Caki2 (cell line): ENCODE measurements at regions not wholly inside any gene's neighbourhood (a gene's known extent, or its start where the extent isn't known, plus 50 kb on each side); places are given as distances from the start of the nearest gene placed in this dataset.
A peak's percentile ranks its signal among the peaks of the same experiment; 100 is the strongest.
"Not testable (repeated sequence)": the region's sequence is repeated elsewhere in the genome, so short reads cannot be mapped to it uniquely, and the experiment has no call there.

Source experiments
- DNase-seq: peaks from one replicate; pipeline ENCODE4 v3.0.0-alpha.2; 2015; ENCODE audit warnings: low read depth
- in situ Hi-C: cut with HindIII; loops from 2 replicates; pipeline ENCODE4 v1.10.0; 2016; ENCODE audit warnings: low sequenced_read_pairs, low pct_unique_long_range_greater_than_20kb, mixed read lengths

DNA sequence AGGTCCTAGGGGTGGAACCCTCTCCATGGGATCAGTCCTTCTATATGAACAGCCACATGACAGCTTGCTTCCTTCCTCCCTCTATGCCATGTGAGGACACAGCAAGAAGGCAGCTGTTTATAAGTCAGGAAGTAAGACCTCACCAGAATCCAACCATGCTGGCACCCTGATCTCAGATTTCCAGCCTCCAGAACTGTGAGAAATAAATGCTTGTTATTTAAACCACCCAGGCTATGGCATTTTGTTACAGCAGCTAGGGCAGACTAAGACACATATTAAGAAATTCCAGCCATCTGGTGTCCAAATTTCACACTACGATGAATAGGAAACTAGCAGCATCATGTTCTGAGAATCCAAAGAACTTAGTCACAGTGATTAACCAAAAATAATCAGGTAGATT lies 140.1 kb downstream of the ZFAND4 start:
- no peak for DNase-seq
- in situ Hi-C loops: no loop called here

DNA sequence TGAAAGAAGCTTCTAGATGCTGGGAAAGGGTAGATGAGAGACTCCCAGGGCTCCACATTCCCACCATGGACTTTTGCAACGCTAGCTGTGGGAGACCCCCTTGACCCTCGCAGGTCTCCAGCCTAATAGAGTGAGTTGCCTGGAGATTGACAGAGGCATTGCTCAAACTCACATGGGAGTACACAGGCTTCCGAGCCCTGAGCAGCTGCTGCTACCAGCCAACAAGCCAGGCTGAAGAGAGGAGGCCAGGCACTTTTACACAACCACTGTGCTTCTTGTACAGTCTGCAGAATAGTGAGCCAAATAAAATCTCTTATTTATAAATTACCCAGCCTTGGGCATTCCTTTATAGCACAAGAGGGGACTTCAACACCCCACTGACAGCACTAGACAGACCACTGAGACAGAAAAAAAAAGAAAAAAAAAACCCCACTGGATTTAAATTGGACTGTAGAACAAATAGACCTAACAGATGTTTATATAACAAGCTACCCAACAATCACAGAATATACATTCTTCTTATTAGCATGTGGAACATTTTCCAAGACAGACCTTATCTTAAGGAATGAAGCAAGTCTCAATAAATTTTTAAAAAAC lies 146.2 kb downstream of the ZFAND4 start:
- in situ Hi-C loops: no loop called here

DNA sequence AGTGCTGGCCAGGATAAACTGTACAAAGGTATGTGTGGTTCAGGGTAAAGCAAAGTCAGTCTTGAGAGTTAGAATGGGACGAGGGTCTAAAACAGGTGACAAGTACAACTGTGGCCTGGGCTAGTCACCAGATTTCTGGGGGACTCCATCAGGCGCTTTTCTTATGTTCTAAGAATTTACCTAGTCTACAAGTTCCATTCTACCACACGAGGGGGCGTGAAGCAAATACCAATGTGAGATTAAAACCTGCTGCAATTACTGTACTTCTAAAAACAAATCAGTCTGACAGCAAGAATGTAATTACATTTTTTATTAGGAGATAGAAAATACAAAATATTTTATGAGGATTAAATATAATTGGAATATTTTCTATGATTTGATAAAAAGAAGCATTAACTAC lies 146.5 kb downstream of the ALOX5 start:
- no peak for DNase-seq
- in situ Hi-C loops: no loop called here

More for the DNA sequence above, 146.2 kb downstream of the ZFAND4 start:
- DNase-seq: no peak

DNA sequence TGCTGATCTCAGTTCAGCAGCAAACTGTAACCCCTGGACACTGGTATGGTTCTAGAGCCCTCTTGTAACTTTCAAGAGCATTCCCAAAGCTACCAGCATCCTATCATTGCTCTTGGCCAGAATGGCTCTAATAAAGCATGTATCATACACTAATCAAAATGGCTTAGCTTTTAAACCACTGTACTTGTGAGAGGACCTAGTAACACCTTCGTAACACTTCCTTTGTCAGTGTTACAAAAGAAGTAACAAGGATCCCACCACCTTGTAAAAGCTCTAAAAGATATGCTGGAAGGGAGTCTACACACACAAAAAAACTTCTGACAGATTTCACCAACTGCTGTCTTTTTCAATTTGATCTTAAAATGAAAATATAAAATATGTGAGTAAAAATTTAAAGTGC lies 144.7 kb downstream of the ALOX5 start:
- no peak for DNase-seq
- in situ Hi-C loops: no loop called here

DNA sequence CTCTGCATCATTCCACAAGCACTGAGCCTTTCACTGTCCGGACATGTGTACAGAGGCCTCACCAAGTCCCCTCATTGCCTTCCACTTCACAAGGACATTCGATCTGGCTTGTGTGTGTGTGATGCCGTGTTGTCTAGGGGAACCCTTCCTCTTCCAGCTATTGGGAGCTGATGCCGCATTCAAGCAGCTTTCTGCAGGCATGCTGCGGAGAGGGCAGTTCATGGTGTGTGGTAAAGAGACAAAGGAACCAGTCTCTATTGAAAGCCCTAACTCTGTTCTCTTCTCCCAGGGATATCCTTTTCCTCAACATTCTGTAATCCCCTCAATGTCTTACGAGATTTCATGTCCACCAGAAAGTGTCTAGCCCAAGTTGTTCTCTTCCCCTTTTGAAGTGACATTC lies 141.6 kb downstream of the ALOX5 start:
- no peak for DNase-seq
- in situ Hi-C loops: no loop called here

DNA sequence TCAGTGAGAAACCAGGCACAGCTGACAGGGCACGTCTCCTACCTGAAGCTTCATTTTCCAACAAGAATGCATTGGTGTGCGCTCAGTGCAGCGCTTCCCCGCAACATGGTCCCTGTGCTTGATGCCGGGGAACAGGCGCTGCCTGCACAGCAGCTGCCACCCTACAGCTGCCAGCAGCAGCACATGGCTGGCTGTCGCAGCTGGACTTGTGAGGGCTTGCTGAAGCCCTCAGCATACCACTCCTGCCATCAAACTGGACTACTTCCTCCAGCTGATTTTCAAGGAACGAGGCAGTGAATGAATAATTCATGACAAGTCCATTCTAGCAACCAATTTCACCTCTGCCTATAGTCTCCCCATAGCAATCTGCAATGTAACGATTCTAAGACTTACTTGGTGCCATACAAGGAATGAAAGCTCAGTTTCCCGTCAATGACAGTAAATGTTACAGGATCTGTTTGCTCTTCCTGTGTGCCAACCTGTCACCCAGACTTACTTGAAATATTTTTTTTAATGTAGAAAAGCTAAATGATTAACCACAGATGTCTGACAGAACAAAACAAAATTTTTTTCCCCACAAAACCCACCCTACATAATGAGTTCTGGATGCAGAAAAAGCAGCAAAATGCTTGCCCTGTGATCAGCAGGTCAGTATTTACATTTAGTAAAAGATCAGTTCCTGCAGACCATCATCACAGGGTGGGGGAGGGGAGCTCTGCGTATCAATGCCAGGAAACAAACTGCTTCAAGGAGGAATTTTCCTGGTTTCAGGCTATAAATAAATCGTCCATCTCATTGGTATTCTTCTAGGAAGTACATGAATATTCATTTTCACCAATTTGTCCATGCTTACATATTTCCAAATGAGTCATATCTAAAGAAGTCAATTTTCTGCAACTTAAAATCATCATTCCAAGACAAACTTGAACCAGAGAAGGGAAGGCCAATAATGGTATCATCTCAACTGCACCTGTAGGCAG lies 140.6 kb downstream of the ALOX5 start:
- in situ Hi-C loops: no loop called here
- no peak for DNase-seq

DNA sequence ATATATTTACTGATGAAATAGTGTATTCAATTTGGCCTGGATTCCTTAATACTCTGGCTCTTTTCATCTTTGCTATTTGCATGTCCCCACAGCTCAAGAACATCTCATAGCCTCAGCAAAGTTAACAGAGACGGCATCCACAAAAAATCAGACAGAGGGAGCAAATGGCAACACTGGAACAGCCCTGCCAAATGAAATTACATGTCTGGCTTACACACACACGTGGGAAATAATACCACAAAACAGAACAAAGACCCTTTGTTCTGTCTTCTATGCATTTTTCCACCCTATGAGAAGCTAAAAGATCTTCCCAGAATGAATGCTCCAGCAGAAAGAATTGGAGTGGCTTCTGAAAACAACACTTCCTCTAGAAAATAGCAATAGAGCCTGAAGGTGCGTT lies 139.5 kb downstream of the ALOX5 start:
- in situ Hi-C loops: no loop called here
- DNase-seq: no peak

DNA sequence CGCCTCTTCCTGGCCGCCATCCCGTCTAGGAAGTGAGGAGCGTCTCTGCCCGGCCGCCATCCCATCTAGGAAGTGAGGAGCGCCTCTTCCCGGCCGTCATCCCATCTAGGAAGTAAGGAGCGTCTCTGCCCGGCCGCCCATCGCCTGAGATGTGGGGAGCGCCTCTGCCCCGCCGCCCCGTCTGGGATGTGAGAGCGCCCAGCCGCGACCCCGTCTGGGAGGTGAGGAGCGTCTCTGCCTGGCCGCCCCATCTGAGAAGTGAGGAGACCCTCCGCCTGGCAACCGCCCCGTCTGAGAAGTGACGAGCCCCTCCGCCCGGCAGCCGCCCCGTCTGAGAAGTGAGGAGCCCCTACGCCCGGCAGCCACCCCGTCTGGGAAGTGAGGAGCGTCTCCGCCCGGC lies 137.9 kb downstream of the ALOX5 start:
- in situ Hi-C loops, DNase-seq: not testable (repeated sequence)

DNA sequence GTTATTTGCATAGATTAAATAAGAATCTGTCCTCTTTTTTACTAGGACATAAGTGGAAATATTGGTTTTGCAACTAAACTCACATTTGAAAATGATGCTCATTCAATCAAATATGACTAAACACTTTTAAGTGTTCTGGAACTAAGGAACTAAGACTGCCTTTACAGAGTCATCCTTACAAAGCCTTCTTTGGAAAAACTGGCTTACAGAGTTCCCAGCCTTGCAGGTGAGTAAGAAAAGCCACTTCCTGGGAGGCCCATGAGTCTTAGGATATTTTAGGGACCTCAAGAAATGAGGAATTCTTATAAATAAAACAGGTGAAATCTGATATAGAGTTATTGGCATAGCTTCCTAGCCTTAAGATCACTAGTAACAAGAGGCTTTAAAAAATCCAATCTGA lies 135.5 kb downstream of the ALOX5 start:
- in situ Hi-C loops: no loop called here
- DNase-seq: no peak

DNA sequence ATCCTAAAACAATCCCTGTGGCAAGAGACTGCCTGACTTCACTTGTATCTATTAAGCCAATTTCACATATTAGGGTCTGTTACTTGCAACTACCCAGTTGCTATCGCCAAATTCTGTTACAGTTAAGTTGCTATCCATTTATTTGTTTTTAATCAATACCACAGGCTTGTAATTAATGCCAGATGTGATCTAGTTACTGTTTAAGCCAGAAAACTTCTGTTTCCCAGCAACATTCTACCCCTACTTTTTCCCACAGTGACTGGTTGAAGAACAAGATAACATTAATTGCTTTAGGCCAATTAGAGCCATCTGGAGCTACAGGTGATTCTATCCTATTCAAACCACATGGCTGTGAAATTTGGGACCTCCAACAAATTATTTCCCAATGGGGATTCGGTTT lies 131.3 kb downstream of the ALOX5 start:
- in situ Hi-C loops: no loop called here
- DNase-seq: no peak

DNA sequence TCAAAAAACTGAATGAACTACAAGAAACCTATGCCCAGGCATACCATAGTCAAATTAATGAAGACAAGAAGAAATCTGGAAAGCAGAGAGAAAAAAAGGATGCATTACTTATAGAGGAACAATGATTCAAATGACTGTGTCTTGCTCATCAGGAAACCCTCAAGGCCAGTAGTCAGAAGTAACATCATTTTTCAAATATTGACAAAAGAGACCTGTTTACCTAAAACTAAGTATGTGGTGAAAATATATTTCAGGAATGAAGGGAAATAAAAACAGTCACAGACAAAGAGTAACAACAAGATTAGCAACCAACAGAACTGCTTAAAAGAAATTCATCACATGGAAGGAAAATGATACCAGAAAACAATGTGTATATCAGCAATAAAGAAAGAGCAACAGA lies 128.4 kb downstream of the ALOX5 start:
- in situ Hi-C loops: no loop called here
- DNase-seq: no peak

DNA sequence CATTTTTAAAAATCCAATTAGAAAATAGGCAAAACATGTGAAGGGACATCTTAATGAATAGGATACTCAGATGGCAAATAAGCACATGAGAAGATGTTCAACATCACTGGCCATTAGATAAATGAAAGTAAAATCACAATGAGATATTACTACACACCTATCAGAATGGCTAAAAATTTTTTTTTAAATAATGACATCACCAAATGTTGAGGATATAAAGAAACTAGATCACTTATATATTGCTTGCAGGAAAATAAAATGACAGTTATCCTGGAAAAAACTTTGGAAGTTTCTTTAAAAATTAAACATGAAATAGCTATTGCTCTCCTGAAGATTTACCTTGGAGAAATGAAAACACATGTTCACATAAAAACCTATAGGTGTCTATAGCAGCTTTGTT lies 127.8 kb downstream of the ALOX5 start:
- no peak for DNase-seq
- in situ Hi-C loops: no loop called here

DNA sequence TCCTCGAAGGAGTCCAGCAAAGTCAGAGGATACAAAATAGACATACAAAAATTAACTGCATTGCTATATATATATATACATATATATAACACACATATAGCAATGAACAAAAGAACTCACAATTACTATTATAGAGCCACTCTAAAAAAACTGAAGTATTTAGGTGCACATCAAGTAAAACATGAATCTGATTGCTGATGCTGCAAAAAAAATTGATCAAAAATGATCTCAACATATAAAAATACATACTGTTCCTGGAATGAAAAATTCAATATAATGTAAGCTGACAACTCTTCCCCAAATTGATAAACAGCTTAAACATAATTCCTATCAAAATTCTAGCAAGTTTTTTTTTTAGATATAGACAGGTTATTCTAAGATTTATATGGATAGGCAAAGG lies 126.8 kb downstream of the ALOX5 start:
- no peak for DNase-seq
- in situ Hi-C loops: no loop called here

DNA sequence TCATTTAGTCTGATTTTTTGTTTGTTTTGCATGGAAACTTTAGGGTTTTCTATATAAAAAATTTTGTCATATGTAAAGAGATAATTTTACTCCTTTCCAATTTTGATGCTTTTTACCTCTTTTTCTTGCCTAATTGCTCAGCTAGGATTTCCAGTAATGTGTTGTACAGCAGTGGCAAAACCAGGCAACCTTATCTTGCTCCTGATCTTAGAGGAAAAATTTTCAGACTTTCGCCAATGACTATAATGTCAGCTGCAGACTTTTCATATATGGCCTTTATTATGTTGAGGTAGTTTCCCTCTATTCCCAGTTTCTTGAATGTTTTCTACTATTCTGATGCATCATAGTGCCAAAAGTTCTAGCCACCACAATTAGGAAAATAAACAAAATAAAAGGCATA lies 126.3 kb downstream of the ALOX5 start:
- DNase-seq: no peak
- in situ Hi-C loops: no loop called here

DNA sequence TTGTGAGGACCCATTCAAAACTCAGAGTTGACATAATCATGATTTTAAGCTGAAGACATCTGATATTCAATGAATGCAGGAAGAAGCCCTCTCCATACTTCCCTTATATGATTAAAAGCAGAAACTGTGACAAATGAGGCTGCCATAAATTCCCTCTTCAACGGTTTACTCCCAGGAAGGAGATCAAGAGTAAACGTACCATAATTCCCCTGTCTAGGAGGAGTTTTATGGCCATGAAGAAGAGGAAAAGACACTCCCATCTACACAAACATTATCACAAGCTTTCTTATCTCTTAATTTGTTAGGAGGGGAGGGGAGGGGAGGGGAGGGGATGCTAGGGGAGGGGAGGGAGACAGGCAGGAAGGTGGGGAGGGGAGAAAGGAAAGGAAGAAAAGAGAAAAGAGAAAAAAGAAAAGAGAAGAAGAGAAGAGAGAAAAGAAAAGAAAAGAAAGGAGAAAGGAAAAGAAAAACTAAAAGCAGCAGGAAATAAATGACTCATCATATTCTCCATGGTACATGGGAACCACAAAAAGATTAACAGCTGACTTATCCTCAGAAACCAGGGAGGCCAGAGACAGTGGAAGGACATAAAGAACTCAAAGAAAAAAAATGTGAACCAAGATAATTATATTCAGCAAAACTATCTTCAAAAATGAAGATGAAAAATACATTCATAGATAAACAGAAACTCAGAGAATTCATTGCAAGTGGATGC lies 121.6 kb downstream of the ALOX5 start:
- in situ Hi-C loops: no loop called here
- peak; percentile 23 for DNase-seq
